Loucy (cell line): ENCODE measurements at regions not wholly inside any gene's neighbourhood (a gene's known extent, or its start where the extent isn't known, plus 50 kb on each side); places are given as distances from the start of the nearest gene placed in this dataset.

ENCODE experiments used
- CTCF ChIP-seq: fragments of 200-600 bp; sonication (generic); conservative IDR thresholded peaks from 2 replicates; pipeline ENCODE4 v1.5.1; 2014; ENCODE audit warnings: mild to moderate bottlenecking, antibody characterized with exemption, low read length
- EZH2phosphoT487 ChIP-seq: fragments of 200-600 bp; IDR thresholded peaks from 2 replicates; pipeline ENCODE4 v1.6.1; 2018; ENCODE audit warnings: antibody characterized with exemption, mild to moderate bottlenecking, moderate library complexity, borderline replicate concordance

GRCh38 chr2:217568289-217568971 lies 434.4 kb downstream of the TNS1 start:
- TF ChIP-seq CTCF = no peak
- no peak for TF ChIP-seq EZH2phosphoT487
